Hepatocyte (in vitro differentiated cells): ENCODE measurements at regions not wholly inside any gene's neighbourhood (a gene's known extent, or its start where the extent isn't known, plus 50 kb on each side); places are given as distances from the start of the nearest gene placed in this dataset.

ENCODE experiments used
- CTCF ChIP-seq: fragments of 200-600 bp; sonication (generic); IDR thresholded peaks from 2 replicates; pipeline ENCODE4 v1.5.1; 2016; ENCODE audit warnings: antibody characterized with exemption, mild to moderate bottlenecking; ENCODE audit not compliant: poor library complexity
- EZH2 ChIP-seq: fragments of 200-600 bp; sonication (generic); IDR thresholded peaks from 2 replicates; pipeline ENCODE4 v1.6.1; 2016; ENCODE audit warnings: antibody characterized with exemption, mild to moderate bottlenecking, borderline replicate concordance
- EZH2phosphoT487 ChIP-seq: fragments of 200-600 bp; sonication (generic); IDR thresholded peaks from one replicate; pipeline ENCODE4 v1.6.1; 2018; ENCODE audit warnings: antibody characterized with exemption, mild to moderate bottlenecking, low read depth, moderate library complexity; ENCODE audit not compliant: unreplicated experiment, severe bottlenecking

- no peak for TF ChIP-seq CTCF
- no peak for TF ChIP-seq EZH2
- TF ChIP-seq EZH2phosphoT487: no peak
Measured at GRCh38 chr9:25519286-25519685, 159.0 kb downstream of the TUSC1 start.
